ENCODE measurements at regions not wholly inside any gene's neighbourhood (a gene's known extent, or its start where the extent isn't known, plus 50 kb on each side); places are given as distances from the start of the nearest gene placed in this dataset.

DNA sequence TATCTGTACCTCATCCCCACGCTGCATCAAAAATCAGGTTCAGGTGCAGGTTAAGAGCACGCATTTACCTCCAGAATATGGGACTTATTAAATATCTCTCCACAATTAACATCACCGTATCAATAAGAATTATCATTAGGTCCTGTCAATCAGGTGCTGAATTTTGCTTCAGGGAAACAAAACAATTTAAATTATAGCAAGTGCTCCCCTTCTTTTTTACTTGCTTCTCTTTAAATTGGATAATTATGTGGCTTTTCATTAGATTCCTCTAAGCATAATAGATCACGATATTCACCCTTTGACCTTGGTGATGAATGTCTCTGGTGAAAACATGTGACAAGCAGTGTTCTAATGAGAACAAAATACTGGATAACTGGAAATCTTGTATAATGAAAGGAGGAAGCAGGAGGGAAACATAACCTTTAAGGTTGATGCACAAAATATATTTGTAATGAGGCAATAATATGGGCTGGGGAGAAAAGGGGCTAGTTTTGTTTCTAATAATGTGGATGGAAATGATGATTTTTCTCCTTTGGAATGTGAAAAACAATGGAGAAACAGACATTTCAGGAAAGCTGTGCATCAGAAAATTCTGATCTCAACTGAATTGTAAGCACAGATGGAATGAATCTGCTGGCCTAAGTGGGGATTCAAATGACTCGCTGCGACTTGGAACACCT, 166.9 kb downstream of the SNX10 start:
- DNase-seq (ENCODE audit: low read depth in 3 of 3, low spot score in 2 of 3), result no peak

- no peak for DNase-seq (ENCODE audit: low read depth in 3 of 3, low spot score in 2 of 3)
Measured at GRCh38 chr7:26459540-26460193, 168.0 kb downstream of the SNX10 start.

DNA sequence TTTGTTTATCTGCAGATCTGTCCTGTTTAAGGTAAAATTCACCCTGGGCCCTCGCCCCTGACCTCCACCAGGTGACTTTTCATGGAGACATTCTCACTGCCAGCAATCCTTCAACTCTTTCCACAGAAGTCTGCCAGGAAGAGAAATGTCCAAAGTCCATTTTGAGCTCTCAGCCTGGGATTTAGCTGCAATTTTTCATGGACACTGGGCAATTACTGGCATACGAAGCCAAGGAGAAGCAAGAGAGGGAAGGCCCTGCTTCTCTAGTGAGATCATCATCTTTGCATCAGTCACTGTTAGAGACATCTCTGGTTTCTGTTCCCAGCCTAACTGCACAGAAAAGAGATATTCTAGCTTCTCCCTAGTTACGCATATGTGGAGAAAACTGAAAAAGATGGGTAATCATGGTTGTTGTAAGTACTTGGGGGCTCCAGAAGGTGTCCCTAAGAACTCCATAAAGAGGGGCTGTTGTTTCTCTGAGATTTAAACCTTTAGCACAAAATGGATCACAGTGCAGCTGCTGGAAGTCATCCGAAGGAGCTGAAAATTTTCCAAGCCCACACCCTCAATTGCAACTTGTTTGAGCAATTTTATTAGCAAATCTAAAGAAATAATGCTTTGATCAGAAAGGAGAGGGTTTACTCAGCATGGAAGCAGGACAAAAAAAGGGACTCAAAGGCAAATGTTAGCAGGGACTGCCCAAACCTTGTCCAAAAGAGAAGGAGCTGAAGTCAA, 168.9 kb downstream of the SNX10 start:
- no peak for DNase-seq (ENCODE audit: low read depth in 3 of 3, low spot score in 2 of 3)

GRCh38 chr7:26461518-26461917, 169.9 kb downstream of the SNX10 start:
- DNase-seq (ENCODE audit: low read depth in 3 of 3, low spot score in 2 of 3), result no peak

DNA sequence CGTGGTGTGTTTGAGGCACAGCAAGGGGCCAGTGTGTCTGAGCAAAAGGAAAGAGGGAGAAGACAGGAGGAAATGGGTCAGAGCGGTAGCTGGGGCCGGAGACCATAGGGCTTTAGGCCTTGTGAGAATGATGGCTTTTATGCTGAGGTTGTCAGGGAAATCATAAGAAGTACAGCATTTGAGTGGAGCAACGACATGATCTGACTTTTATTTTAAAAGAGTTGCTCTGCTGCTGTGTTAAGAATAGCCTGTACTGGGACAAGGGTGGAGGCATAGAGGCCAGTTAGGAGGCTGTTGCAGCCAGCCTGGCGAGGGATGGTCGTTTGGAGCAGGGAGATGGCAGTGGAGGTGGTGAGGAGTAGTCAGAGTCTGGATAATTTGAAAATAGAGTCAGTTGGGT, 174.3 kb downstream of the SNX10 start:
- no peak for DNase-seq (ENCODE audit: low read depth in 3 of 3, low spot score in 2 of 3)

- no peak for DNase-seq (ENCODE audit: low read depth in 3 of 3, low spot score in 2 of 3)
Measured at GRCh38 chr7:26467104-26467503, 175.4 kb downstream of the SNX10 start.

DNA sequence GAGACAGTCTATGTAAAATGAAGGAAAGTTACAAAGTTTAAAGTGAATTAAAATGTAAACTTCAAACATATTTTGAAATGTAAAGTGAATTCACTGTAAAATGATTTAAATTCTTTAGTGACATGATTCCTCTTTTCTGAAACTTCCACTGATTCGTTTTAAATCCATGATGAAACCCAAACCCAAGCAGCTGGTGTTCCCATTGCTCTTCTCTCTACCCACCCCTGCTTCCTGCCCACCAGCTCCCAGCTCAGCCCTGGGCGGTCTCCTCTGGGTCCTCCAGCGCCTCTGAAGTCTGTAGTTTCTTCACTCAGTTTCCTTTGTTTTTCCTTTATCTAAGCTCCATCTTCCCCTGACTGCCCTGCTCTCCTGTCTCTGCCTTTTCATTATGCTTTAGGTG, 175.9 kb downstream of the SNX10 start:
- no peak for DNase-seq (ENCODE audit: low read depth in 3 of 3, low spot score in 2 of 3)

DNA sequence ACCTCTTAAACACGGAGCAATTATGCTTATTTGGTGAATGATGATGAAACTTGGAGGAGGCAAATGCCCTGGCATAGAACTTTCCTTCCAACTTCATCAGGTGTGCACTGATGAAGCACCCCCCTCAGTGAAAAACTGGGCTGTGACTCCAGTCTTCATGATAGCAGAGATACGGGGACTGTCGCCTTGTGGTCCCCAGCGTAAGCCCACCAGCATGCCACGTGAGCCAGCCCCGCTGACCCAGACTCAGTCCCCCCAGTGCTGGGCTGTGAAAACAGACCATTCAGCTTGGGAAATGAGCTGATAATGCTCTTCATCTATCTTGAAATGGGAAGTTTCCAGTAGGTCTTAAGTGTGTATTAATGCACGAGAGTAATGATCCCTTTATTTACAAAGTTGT, 177.0 kb downstream of the SNX10 start:
- DNase-seq (ENCODE audit: low read depth in 3 of 3, low spot score in 2 of 3), result no peak

DNA sequence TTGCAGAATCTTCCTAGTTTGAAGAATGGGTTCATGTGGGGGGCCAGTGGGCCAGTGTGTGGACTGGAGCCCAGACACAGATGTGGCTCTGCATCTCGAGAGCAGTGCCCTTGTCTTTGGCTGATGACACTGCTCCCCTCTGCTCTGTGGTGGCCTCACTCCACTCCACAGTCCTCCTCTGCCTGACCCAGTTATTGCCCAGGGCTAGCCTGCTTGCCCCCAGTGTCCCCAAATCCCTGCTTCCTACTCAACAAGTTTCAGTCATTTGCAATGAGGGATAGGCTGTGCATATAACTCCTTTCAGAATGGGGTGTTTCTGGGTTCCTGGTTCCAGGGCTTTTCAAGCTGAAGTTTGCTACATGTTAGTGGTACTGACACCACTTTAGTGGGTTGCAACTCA, 177.5 kb downstream of the SNX10 start:
- DNase-seq (ENCODE audit: low read depth in 3 of 3, low spot score in 2 of 3), result no peak

DNA sequence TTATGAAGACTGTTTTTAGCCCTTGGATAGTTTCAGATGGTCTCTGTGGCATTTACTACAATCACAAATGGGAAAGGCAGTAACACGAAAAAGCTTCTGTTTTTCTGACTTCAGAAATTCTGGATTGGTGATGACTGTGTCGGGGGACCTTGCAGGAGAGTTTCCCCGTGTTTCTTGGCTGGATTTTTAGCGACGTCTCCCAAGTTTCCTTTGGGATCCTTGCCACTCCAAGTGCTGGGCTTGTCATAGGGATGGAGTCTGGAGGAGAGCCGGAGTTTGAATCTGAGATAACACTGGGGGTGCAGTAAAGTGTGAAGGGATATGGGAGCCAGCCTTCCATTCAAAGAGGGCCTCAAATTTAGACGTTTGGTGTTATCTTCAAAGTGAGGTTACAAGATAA, 179.0 kb downstream of the SNX10 start:
- no peak for DNase-seq (ENCODE audit: low read depth in 3 of 3, low spot score in 2 of 3)

DNA sequence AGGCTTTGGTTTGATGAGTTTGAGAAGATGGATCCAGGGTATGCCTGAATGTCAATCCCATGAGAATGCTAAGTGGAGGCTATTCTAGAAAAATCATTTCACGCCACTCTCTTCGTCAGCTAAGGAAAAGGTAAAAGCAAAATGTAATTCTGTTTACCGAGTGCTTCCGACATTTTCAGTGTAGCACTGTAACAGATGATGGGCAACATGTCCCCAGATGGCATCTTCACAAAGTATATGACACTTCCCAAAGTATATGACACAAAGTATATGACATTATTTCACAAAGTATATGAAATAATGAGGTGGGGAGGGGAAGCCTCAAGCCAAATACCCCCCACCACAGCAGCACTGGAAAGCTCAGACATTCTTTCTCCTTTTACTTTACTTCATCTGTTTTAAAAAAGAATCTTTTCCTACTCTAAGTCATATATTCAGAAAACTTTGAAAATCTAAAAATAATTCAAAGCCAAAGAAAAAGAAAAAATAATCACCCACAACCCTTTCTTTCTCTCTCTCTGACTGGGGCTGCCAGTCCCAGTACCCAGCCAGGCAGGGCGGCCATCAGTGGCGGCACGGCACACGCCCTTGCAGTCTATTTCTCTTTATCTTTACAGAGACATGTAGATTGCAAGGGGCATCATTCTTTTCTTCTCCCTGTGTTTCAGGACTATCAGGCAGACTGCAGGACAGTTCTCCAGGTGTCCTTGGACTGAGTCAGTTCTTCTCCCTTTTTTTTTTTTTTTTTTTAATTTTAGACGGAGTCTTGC, 179.8 kb downstream of the SNX10 start:
- DNase-seq (ENCODE audit: low read depth in 3 of 3, low spot score in 2 of 3), result no peak

- no peak for DNase-seq (ENCODE audit: low read depth in 3 of 3, low spot score in 2 of 3)
Measured at GRCh38 chr7:26472971-26473370, 181.3 kb downstream of the SNX10 start.

GRCh38 chr7:26476271-26476670, 184.6 kb downstream of the SNX10 start:
- DNase-seq (ENCODE audit: low read depth in 3 of 3, low spot score in 2 of 3), result no peak

GRCh38 chr7:26477381-26477990, 185.8 kb downstream of the SNX10 start:
- no peak for DNase-seq (ENCODE audit: low read depth in 3 of 3, low spot score in 2 of 3)

DNA sequence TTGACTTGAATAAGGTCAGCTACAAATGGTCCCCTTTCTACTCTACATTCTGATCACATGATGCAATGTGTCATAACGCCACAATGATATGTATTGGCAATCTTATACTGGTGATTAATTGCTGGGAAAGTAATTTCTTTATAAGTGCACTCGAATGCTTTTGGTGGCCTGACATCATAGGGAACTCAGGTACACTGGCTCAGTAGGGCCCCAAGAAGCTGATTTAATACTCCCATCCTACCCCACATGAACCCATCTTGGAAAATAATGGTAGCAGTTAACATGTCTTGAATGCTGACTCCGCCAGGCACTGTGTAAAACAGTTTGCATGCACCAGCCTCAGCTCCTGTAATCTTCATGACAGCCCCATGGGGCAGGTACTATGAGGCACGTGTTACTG, 186.9 kb downstream of the SNX10 start:
- no peak for DNase-seq (ENCODE audit: low read depth in 3 of 3, low spot score in 2 of 3)

DNA sequence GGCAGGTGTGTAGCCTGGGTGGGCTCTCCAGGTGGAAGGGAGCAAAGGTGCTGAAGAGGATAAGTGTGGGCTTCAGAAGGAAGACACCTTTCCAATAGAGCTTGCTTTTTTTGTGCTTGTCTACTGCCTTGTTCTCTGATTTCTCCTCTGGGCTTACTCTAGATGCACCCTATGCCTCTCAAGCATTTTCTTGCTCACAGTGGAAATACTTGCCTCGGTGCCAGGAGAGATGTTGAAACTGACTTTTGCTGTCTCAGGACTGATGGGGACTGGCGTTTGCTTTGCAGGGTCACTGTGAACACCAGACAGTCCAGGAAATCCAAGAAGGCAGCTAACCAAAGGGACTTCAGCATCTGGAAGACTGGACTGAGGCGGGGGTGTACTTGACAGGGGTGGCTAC, 187.9 kb downstream of the SNX10 start:
- no peak for DNase-seq (ENCODE audit: low read depth in 3 of 3, low spot score in 2 of 3)

DNA sequence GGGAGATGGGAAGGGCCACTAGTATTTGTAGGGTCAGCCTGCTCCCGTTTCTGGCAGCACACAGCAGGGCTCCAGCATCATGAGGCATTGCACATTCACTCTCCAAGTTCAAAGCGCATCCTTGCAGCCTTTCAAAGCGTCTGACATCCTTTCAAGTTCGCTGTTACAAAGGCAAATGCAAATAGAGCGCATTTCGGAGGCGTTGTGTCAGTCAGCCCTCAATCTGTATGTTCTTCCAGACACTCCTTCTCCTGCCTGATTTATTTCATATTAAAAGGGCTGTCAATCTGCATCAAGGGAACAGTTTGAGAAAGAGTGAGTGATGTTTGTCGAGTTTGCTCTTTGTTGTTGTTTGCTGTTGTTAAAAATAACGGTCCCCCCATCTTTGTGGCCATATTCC, 188.5 kb downstream of the SNX10 start:
- no peak for DNase-seq (ENCODE audit: low read depth in 3 of 3, low spot score in 2 of 3)

- no peak for DNase-seq (ENCODE audit: low read depth in 3 of 3, low spot score in 2 of 3)
Measured at GRCh38 chr7:26482927-26483326, 191.3 kb downstream of the SNX10 start.

- no peak for DNase-seq (ENCODE audit: low read depth in 3 of 3, low spot score in 2 of 3)
Measured at GRCh38 chr7:26483843-26484242, 192.2 kb downstream of the SNX10 start.

DNA sequence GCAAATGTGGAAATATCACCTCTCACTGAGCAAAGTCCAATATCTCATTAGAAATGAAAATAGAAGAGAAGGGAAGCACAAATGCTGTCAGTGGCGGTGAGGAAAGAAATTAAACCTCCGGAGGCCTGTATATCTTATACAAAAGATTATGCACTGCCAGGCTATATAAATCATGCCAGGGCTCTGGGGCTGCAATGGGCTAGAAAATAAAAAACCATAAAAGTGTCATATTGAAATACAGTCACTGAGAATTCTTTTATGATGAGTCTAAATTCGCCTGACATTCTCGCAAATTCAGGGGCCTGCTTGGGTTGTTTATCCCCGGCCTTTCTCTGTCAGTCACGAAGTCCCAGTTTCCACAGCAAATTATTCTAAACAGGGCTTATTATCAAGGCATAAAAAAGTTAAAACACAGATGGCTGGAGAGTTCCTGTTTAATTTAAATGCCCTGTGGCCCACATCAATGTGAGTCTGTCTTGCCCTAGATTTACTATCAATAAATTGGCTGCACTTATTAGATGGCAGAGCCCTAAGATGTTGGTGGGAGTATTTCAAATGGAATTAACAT, 193.8 kb downstream of the SNX10 start:
- no peak for DNase-seq (ENCODE audit: low read depth in 3 of 3, low spot score in 2 of 3)

DNA sequence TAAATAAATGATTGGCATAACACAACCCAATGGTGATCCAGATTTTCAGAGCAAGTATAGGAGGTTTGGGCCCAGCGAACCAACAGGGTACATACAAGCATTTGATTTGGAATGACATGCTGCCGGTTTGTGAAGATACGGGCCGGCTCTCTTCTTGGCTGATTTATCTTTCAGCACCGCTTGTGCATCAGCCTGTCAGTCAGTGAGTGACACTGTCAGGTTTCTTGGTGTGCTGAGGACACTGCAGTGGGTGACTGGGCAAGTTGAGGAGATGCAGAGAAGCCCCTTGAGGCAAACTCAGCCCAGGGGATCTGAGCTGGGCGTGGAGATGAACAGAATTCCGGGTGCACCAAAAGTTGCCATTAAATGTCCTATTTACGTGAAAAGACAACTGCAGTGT, 194.5 kb downstream of the SNX10 start:
- no peak for DNase-seq (ENCODE audit: low read depth in 3 of 3, low spot score in 2 of 3)

All from right renal cortex interstitium (tissue), 3 donors.